Stimulated activated CD4-positive, alpha-beta T cell treated with anti-CD3 and anti-CD28 coated beads, Interleukin-12 subunit alpha, Interleukin-12 subunit beta, amount 100 ng/mL, for 24 hours (primary cell): ENCODE measurements at regions not wholly inside any gene's neighbourhood (a gene's known extent, or its start where the extent isn't known, plus 50 kb on each side); places are given as distances from the start of the nearest gene placed in this dataset.

ENCODE experiments used
- DNase-seq, 2 experiments: peaks; one replicate each; pipeline ENCODE4 v3.0.0-alpha.2; 2020; ENCODE audit warnings: low read depth in 2 of 2

GRCh38 chr11:128301756-128302155, 285.6 kb downstream of the ETS1 start:
- no peak for DNase-seq

GRCh38 chr11:128300785-128301184, 286.6 kb downstream of the ETS1 start:
- DNase-seq: no peak

- DNase-seq: no peak
Observed at GRCh38 chr11:128299132-128299726, 288.1 kb downstream of the ETS1 start.

- no peak for DNase-seq
Observed at GRCh38 chr11:128298271-128298670, 289.1 kb downstream of the ETS1 start.

GRCh38 chr11:128297805-128298204, 289.6 kb downstream of the ETS1 start:
- no peak for DNase-seq

GRCh38 chr11:128297091-128297651, 290.2 kb downstream of the ETS1 start:
- DNase-seq: no peak

- no peak for DNase-seq
Observed at GRCh38 chr11:128294671-128295050, 292.7 kb downstream of the ETS1 start.

GRCh38 chr11:128294001-128294670, 293.2 kb downstream of the ETS1 start:
- no peak for DNase-seq

- DNase-seq: peak in 1 of 2 experiments; percentile 53
Observed at GRCh38 chr11:128291835-128292234, 295.5 kb downstream of the ETS1 start.

GRCh38 chr11:128291007-128291406, 296.4 kb downstream of the ETS1 start:
- DNase-seq: no peak

GRCh38 chr11:128290106-128290840, 297.1 kb downstream of the ETS1 start:
- DNase-seq: peak; percentile 52 to 55

GRCh38 chr11:128289048-128289447, 298.3 kb downstream of the ETS1 start:
- no peak for DNase-seq

GRCh38 chr11:128288368-128288767, 299.0 kb downstream of the ETS1 start:
- DNase-seq: no peak

GRCh38 chr11:128285321-128285720, 302.0 kb downstream of the ETS1 start:
- no peak for DNase-seq

- DNase-seq: no peak
Observed at GRCh38 chr11:128284634-128285033, 302.7 kb downstream of the ETS1 start.

GRCh38 chr11:128283451-128283850, 303.9 kb downstream of the ETS1 start:
- no peak for DNase-seq

- no peak for DNase-seq
Observed at GRCh38 chr11:128282053-128282452, 305.3 kb downstream of the ETS1 start.

GRCh38 chr11:128279866-128280265, 307.5 kb downstream of the ETS1 start:
- no peak for DNase-seq

- no peak for DNase-seq
Observed at GRCh38 chr11:128273736-128274135, 313.6 kb downstream of the ETS1 start.

- DNase-seq: no peak
Observed at GRCh38 chr11:128271401-128271800, 316.0 kb downstream of the ETS1 start.

- DNase-seq: no peak
Observed at GRCh38 chr11:128269466-128269865, 317.9 kb downstream of the ETS1 start.

GRCh38 chr11:128266893-128267292, 320.5 kb downstream of the ETS1 start:
- no peak for DNase-seq
